Smooth muscle cell (in vitro differentiated cells): ENCODE measurements at regions not wholly inside any gene's neighbourhood (a gene's known extent, or its start where the extent isn't known, plus 50 kb on each side); places are given as distances from the start of the nearest gene placed in this dataset.

Experiments
- DNase-seq: peaks from one replicate; lab custom pipeline; 2025; ENCODE audit not compliant: unreplicated experiment; lab: John Stamatoyannopoulos, UW
- H2AFZ ChIP-seq: fragments of 200-600 bp; sonication (generic); 2 replicates; pipeline ENCODE4 v1.6.0; 2016; ENCODE audit warnings: antibody characterized with exemption, low read depth, mild to moderate bottlenecking
- H3F3A ChIP-seq: fragments of 200-600 bp; sonication (generic); 2 replicates; pipeline ENCODE4 v1.6.0; 2017; ENCODE audit warnings: antibody characterized with exemption, low read depth
- H3K27ac ChIP-seq: fragments of 200-600 bp; sonication (generic); 2 replicates; pipeline ENCODE4 v1.5.1; 2016; ENCODE audit warnings: low read depth, mild to moderate bottlenecking
- H3K27me3 ChIP-seq: fragments of 200-600 bp; sonication (generic); 2 replicates; pipeline ENCODE4 v1.6.1; 2016; ENCODE audit warnings: low read depth, mild to moderate bottlenecking
- H3K36me3 ChIP-seq: fragments of 200-600 bp; sonication (generic); 2 replicates; pipeline ENCODE4 v1.5.1; 2016; ENCODE audit warnings: low read depth
- H3K4me1 ChIP-seq: fragments of 200-600 bp; sonication (generic); 2 replicates; pipeline ENCODE4 v1.5.1; 2016; ENCODE audit warnings: low read depth
- H3K4me2 ChIP-seq: fragments of 200-600 bp; sonication (generic); 2 replicates; pipeline ENCODE4 v1.6.0; 2016; ENCODE audit warnings: mild to moderate bottlenecking
- H3K4me3 ChIP-seq: fragments of 200-600 bp; sonication (generic); 2 replicates; pipeline ENCODE4 v1.5.1; 2016; ENCODE audit warnings: mild to moderate bottlenecking
- H3K79me2 ChIP-seq: fragments of 200-600 bp; sonication (generic); 2 replicates; pipeline ENCODE4 v1.6.0; 2016; ENCODE audit warnings: low read depth, mild to moderate bottlenecking
- H3K9ac ChIP-seq: fragments of 200-600 bp; sonication (generic); 2 replicates; pipeline ENCODE4 v1.6.0; 2016; ENCODE audit warnings: low read depth
- H3K9me3 ChIP-seq: fragments of 200-600 bp; sonication (generic); replicated peaks from 2 replicates; pipeline ENCODE4 v1.5.1; 2016; ENCODE audit warnings: low read depth
- H4K20me1 ChIP-seq: fragments of 200-600 bp; sonication (generic); 2 replicates; pipeline ENCODE4 v1.6.0; 2016; ENCODE audit warnings: low read depth
- WGBS: methylation state at CpG from one replicate; pipeline ENCODE4 v1.1.7; 2016; ENCODE audit warnings: low lambda C conversion rate; 5-methylcytosine and 5-hydroxymethylcytosine counted together
- TF ChIP-seq, protein P1 (sequence below): fragments of 200-600 bp; sonication (generic); IDR thresholded peaks from 2 replicates; pipeline ENCODE4 v1.5.1; 2017; ENCODE audit warnings: borderline replicate concordance, mild to moderate bottlenecking, antibody characterized with exemption; ENCODE audit not compliant: insufficient read depth, poor library complexity, severe bottlenecking

DNA sequence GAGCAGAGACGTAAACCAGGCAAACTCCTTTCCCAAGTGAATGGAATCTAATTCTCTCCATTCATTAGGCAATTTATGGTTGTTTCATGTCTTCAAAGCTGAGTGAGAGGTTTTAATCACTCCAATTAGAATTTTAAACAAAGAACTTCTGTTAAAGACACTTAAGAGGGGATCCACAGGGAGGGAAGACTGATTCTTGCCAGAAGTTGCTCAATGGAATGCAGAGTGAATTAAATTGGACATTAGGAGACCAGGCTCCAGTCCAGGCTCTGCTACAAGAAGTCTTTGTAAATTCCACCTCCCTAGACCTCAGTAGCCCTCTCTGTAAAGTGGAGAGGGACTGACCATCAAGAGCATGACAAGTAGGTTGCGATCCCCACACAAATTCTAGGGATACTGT is 130.7 kb upstream of the TMEM72 start:
- H3K9ac ChIP-seq = no peak overlapping the region
- H3K27me3 ChIP-seq = no peaks in the 10 kb centered on the region
- no peak overlapping the region for H3K4me3 ChIP-seq
- TF ChIP-seq, protein P1, sequence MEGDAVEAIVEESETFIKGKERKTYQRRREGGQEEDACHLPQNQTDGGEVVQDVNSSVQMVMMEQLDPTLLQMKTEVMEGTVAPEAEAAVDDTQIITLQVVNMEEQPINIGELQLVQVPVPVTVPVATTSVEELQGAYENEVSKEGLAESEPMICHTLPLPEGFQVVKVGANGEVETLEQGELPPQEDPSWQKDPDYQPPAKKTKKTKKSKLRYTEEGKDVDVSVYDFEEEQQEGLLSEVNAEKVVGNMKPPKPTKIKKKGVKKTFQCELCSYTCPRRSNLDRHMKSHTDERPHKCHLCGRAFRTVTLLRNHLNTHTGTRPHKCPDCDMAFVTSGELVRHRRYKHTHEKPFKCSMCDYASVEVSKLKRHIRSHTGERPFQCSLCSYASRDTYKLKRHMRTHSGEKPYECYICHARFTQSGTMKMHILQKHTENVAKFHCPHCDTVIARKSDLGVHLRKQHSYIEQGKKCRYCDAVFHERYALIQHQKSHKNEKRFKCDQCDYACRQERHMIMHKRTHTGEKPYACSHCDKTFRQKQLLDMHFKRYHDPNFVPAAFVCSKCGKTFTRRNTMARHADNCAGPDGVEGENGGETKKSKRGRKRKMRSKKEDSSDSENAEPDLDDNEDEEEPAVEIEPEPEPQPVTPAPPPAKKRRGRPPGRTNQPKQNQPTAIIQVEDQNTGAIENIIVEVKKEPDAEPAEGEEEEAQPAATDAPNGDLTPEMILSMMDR = no peak
- no peaks in the 10 kb centered on the region for H4K20me1 ChIP-seq
- DNase-seq = no peak
- H3K9me3 ChIP-seq = no peaks in the 10 kb centered on the region
- WGBS = 82% methylated on average over 2 of the region's 2 CpGs
- H3K27ac ChIP-seq = no peak overlapping the region
- H3K4me1 ChIP-seq = no peaks in the 10 kb centered on the region
- H3K79me2 ChIP-seq = no peaks in the 10 kb centered on the region
- H3K36me3 ChIP-seq = no peaks in the 10 kb centered on the region
- no peak overlapping the region for H2AFZ ChIP-seq
- H3F3A ChIP-seq = no peaks in the 10 kb centered on the region
- H3K4me2 ChIP-seq = no peak overlapping the region

DNA sequence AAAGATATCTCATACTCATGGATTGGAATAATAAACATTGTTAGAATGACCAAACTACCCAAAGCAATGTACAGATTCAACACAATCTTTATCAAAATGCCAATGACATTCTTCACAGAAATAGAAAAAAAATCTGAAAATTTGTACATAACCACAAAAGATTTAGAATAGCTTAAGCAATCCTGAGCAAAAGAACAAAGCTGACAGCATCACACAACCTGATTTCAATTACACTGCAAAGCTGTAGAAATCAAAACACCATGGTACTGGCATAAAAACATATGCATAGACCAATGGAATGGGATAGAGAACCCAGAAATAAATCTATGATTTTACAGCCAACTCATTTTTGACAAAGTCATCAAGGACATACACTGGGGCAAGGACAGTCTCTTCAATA is 130.0 kb upstream of the TMEM72 start:
- Histone ChIP-seq H3K27ac (no peak overlapping the region), H3K9me3 (no peaks in the 10 kb centered on the region), H3K27me3 (no peaks in the 10 kb centered on the region), H3K79me2 (no peaks in the 10 kb centered on the region), H3K4me2 (no peak overlapping the region), H3K4me3 (no peak overlapping the region), H3K4me1 (no peaks in the 10 kb centered on the region), H3F3A (no peaks in the 10 kb centered on the region), H4K20me1 (no peaks in the 10 kb centered on the region), H3K36me3 (no peaks in the 10 kb centered on the region), H3K9ac (no peak overlapping the region), H2AFZ (no peak overlapping the region)
- TF ChIP-seq, protein P1 = no peak
- no peak for DNase-seq

DNA sequence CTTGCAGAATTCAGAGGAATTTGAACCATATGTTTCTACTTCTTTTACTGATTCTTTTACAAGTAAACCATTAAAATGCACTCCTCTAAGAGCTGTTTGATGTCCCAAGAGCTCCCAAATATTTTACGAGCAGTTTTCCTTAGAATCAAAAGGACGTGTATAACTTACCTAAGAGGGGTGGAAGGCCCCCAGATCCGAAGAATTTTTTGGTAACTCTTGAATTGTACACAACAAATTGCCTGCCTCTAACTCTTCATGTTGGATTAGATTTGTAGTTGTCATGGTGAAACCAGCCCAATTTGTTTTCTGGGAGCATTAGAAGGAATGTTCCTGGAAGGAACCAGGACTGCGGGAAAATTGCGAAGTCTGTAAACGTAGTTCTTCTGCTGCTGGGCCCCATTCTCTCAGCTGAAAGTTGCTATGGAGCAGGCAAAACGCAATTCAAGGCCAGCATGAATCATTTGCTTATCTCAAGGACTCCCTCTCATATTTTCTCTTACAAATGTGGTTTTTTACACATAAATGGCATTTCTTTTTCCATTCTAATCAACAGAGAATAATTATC is 124.8 kb upstream of the TMEM72 start:
- no peaks in the 10 kb centered on the region for H3K27me3 ChIP-seq
- no peaks in the 10 kb centered on the region for H3K36me3 ChIP-seq
- peak overlapping the region; percentile 51 for H3K27ac ChIP-seq
- H2AFZ ChIP-seq = no peak overlapping the region
- WGBS = 39% methylated on average over 7 of the region's 7 CpGs
- no peak for DNase-seq
- H3K79me2 ChIP-seq = no peaks in the 10 kb centered on the region
- H3K4me2 ChIP-seq = peak overlapping the region; percentile 64
- H3K9ac ChIP-seq = peak overlapping the region; percentile 1
- H3K4me1 ChIP-seq = peaks cover 10% of the 10 kb centered on the region
- peaks cover 7% of the 10 kb centered on the region for H3F3A ChIP-seq
- H3K4me3 ChIP-seq = no peak overlapping the region
- H4K20me1 ChIP-seq = no peaks in the 10 kb centered on the region
- TF ChIP-seq, protein P1 = no peak
- H3K9me3 ChIP-seq = no peaks in the 10 kb centered on the region

DNA sequence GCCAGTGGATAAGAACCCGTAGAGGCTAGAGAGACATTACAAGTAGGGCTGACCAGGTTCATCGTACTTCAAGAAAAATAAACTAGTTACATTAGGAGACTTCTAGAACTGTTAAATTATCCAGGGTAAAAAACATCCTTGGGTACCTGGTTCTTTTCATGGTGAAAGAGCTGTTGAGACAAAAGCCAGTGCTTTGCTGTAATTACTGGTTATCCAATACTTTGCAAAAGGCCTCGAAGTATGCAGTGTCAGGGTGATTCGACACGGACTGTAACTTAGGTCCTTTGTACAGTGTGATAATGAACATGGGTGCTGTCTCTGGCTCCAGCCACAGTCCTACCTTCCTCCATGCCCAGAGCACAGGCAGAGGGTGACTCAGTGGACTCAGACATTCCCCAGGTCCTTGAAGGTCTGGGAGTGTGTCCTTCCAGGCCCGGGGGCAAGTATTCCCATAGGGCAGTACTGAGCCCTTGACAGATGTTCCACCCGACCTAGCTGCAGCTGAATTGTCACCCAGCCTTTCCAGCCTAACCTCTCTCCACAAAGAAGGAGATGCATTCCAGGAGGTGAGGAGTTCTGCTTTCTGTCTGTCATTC is 123.6 kb upstream of the TMEM72 start:
- TF ChIP-seq, protein P1 = no peak
- H3K4me3 ChIP-seq = no peak overlapping the region
- peaks cover 10% of the 10 kb centered on the region for H3K4me1 ChIP-seq
- 56% methylated on average over 7 of the region's 7 CpGs for WGBS
- no peaks in the 10 kb centered on the region for H4K20me1 ChIP-seq
- no peak overlapping the region for H2AFZ ChIP-seq
- H3K27ac ChIP-seq = peak overlapping the region; percentile 39
- no peak for DNase-seq
- no peak overlapping the region for H3K9ac ChIP-seq
- H3K36me3 ChIP-seq = no peaks in the 10 kb centered on the region
- peak overlapping the region; percentile 64 for H3K4me2 ChIP-seq
- peaks cover 7% of the 10 kb centered on the region for H3F3A ChIP-seq
- no peaks in the 10 kb centered on the region for H3K79me2 ChIP-seq
- no peaks in the 10 kb centered on the region for H3K9me3 ChIP-seq
- H3K27me3 ChIP-seq = no peaks in the 10 kb centered on the region
